ENCODE measurements at regions not wholly inside any gene's neighbourhood (a gene's known extent, or its start where the extent isn't known, plus 50 kb on each side); places are given as distances from the start of the nearest gene placed in this dataset.

GRCh38 chr5:87572611-87573010 lies 159.9 kb upstream of the CCNH start:
- CTCF ChIA-PET = no interaction called here
- no peaks in the 10 kb centered on the region for H3K27me3 ChIP-seq (replicated peaks in 2 of 5; ENCODE audit: control insufficient read depth in 4 of 5, insufficient read depth in 5 of 5, low read length in 4 of 5)
- no peaks in the 10 kb centered on the region for H3K9me3 ChIP-seq (ENCODE audit: control extremely low read depth in 1 of 5, control insufficient read depth in 4 of 5, insufficient read depth in 2 of 5, low read depth in 1 of 5, low read length in 4 of 5)
- H3K4me1 ChIP-seq (ENCODE audit: control extremely low read depth in 1 of 4, control insufficient read depth in 4 of 4, insufficient read depth in 4 of 4, low read length in 3 of 4) = no peaks in the 10 kb centered on the region
- no peak for DNase-seq
- no peaks in the 10 kb centered on the region for H3K36me3 ChIP-seq (ENCODE audit: control insufficient read depth in 4 of 4, insufficient read depth in 4 of 4, low read length in 3 of 4)
- H3K27ac ChIP-seq (ENCODE audit: insufficient read depth in 1 of 2, low read depth in 1 of 2, low read length in 2 of 2, poor library complexity in 1 of 2, severe bottlenecking in 2 of 2) = no peak overlapping the region
- H3K4me3 ChIP-seq (ENCODE audit: control insufficient read depth in 1 of 7, extremely low read depth in 1 of 7, insufficient read depth in 4 of 7, low read depth in 2 of 7, low read length in 6 of 7) = no peak overlapping the region
- 100% methylated on average over 1 of the region's 8 CpGs for WGBS (ENCODE audit: insufficient coverage)
- POLR2A ChIA-PET = no interaction called here

GRCh38 chr5:87572090-87572489 lies 159.4 kb upstream of the CCNH start:
- 88% methylated on average over 1 of the region's 2 CpGs for WGBS (ENCODE audit: insufficient coverage)

GRCh38 chr5:87570366-87570765 lies 157.6 kb upstream of the CCNH start:
- no peak overlapping the region for H3K27ac ChIP-seq (ENCODE audit: insufficient read depth in 1 of 2, low read depth in 1 of 2, low read length in 2 of 2, poor library complexity in 1 of 2, severe bottlenecking in 2 of 2)
- no peaks in the 10 kb centered on the region for H3K4me1 ChIP-seq (ENCODE audit: control extremely low read depth in 1 of 4, control insufficient read depth in 4 of 4, insufficient read depth in 4 of 4, low read length in 3 of 4)
- no peaks in the 10 kb centered on the region for H3K27me3 ChIP-seq (replicated peaks in 2 of 5; ENCODE audit: control insufficient read depth in 4 of 5, insufficient read depth in 5 of 5, low read length in 4 of 5)
- no peak for DNase-seq
- no CpG with 5 or more reads among the region's 1 CpG for WGBS (ENCODE audit: insufficient coverage)
- ChIA-PET CTCF (no interaction called here), POLR2A (no interaction called here)
- no peaks in the 10 kb centered on the region for H3K9me3 ChIP-seq (ENCODE audit: control extremely low read depth in 1 of 5, control insufficient read depth in 4 of 5, insufficient read depth in 2 of 5, low read depth in 1 of 5, low read length in 4 of 5)
- no peak overlapping the region for H3K4me3 ChIP-seq (ENCODE audit: control insufficient read depth in 1 of 7, extremely low read depth in 1 of 7, insufficient read depth in 4 of 7, low read depth in 2 of 7, low read length in 6 of 7)
- H3K36me3 ChIP-seq (ENCODE audit: control insufficient read depth in 4 of 4, insufficient read depth in 4 of 4, low read length in 3 of 4) = no peaks in the 10 kb centered on the region

More at GRCh38 chr5:87572090-87572489, 159.4 kb upstream of the CCNH start:
- Histone ChIP-seq H3K4me3 (ENCODE audit: control insufficient read depth in 1 of 7, extremely low read depth in 1 of 7, insufficient read depth in 4 of 7, low read depth in 2 of 7, low read length in 6 of 7) (no peak overlapping the region), H3K4me1 (ENCODE audit: control extremely low read depth in 1 of 4, control insufficient read depth in 4 of 4, insufficient read depth in 4 of 4, low read length in 3 of 4) (no peaks in the 10 kb centered on the region), H3K27me3 (replicated peaks in 2 of 5; ENCODE audit: control insufficient read depth in 4 of 5, insufficient read depth in 5 of 5, low read length in 4 of 5) (no peaks in the 10 kb centered on the region), H3K36me3 (ENCODE audit: control insufficient read depth in 4 of 4, insufficient read depth in 4 of 4, low read length in 3 of 4) (no peaks in the 10 kb centered on the region), H3K27ac (ENCODE audit: insufficient read depth in 1 of 2, low read depth in 1 of 2, low read length in 2 of 2, poor library complexity in 1 of 2, severe bottlenecking in 2 of 2) (no peak overlapping the region), H3K9me3 (ENCODE audit: control extremely low read depth in 1 of 5, control insufficient read depth in 4 of 5, insufficient read depth in 2 of 5, low read depth in 1 of 5, low read length in 4 of 5) (no peaks in the 10 kb centered on the region)
- ChIA-PET POLR2A (no interaction called here), CTCF (no interaction called here)
- DNase-seq = no peak

GRCh38 chr5:87562068-87562467 lies 149.3 kb upstream of the CCNH start:
- ChIA-PET CTCF (interaction anchor here (1.0 kb wide), 1 partner anchor 10 kb away, joined by 3 read pairs; no protein-coding TSS in a partner anchor), POLR2A (no interaction called here)
- H3K4me3 ChIP-seq (ENCODE audit: control insufficient read depth in 1 of 7, extremely low read depth in 1 of 7, insufficient read depth in 4 of 7, low read depth in 2 of 7, low read length in 6 of 7) = no peak overlapping the region

GRCh38 chr5:87560528-87560927 lies 147.8 kb upstream of the CCNH start:
- Histone ChIP-seq H3K9me3 (ENCODE audit: control extremely low read depth in 1 of 5, control insufficient read depth in 4 of 5, insufficient read depth in 2 of 5, low read depth in 1 of 5, low read length in 4 of 5) (no peaks in the 10 kb centered on the region), H3K4me1 (ENCODE audit: control extremely low read depth in 1 of 4, control insufficient read depth in 4 of 4, insufficient read depth in 4 of 4, low read length in 3 of 4) (no peaks in the 10 kb centered on the region), H3K27ac (ENCODE audit: insufficient read depth in 1 of 2, low read depth in 1 of 2, low read length in 2 of 2, poor library complexity in 1 of 2, severe bottlenecking in 2 of 2) (no peak overlapping the region), H3K36me3 (ENCODE audit: control insufficient read depth in 4 of 4, insufficient read depth in 4 of 4, low read length in 3 of 4) (no peaks in the 10 kb centered on the region), H3K4me3 (ENCODE audit: control insufficient read depth in 1 of 7, extremely low read depth in 1 of 7, insufficient read depth in 4 of 7, low read depth in 2 of 7, low read length in 6 of 7) (no peak overlapping the region), H3K27me3 (replicated peaks in 2 of 5; ENCODE audit: control insufficient read depth in 4 of 5, insufficient read depth in 5 of 5, low read length in 4 of 5) (no peaks in the 10 kb centered on the region)
- 90% methylated on average over 2 of the region's 2 CpGs for WGBS (ENCODE audit: insufficient coverage)
- ChIA-PET POLR2A (no interaction called here), CTCF (no interaction called here)
- DNase-seq = no peak

More at GRCh38 chr5:87562068-87562467, 149.3 kb upstream of the CCNH start:
- H3K4me1 ChIP-seq (ENCODE audit: control extremely low read depth in 1 of 4, control insufficient read depth in 4 of 4, insufficient read depth in 4 of 4, low read length in 3 of 4) = no peaks in the 10 kb centered on the region
- H3K9me3 ChIP-seq (ENCODE audit: control extremely low read depth in 1 of 5, control insufficient read depth in 4 of 5, insufficient read depth in 2 of 5, low read depth in 1 of 5, low read length in 4 of 5) = no peaks in the 10 kb centered on the region
- WGBS (ENCODE audit: insufficient coverage) = no CpG with 5 or more reads among the region's 1 CpG
- H3K36me3 ChIP-seq (ENCODE audit: control insufficient read depth in 4 of 4, insufficient read depth in 4 of 4, low read length in 3 of 4) = no peaks in the 10 kb centered on the region
- H3K27ac ChIP-seq (ENCODE audit: insufficient read depth in 1 of 2, low read depth in 1 of 2, low read length in 2 of 2, poor library complexity in 1 of 2, severe bottlenecking in 2 of 2) = no peak overlapping the region
- no peak for DNase-seq
- no peaks in the 10 kb centered on the region for H3K27me3 ChIP-seq (replicated peaks in 2 of 5; ENCODE audit: control insufficient read depth in 4 of 5, insufficient read depth in 5 of 5, low read length in 4 of 5)

- no peaks in the 10 kb centered on the region for H3K27me3 ChIP-seq (replicated peaks in 2 of 5; ENCODE audit: control insufficient read depth in 4 of 5, insufficient read depth in 5 of 5, low read length in 4 of 5)
- H3K27ac ChIP-seq (ENCODE audit: insufficient read depth in 1 of 2, low read depth in 1 of 2, low read length in 2 of 2, poor library complexity in 1 of 2, severe bottlenecking in 2 of 2) = no peak overlapping the region
- H3K9me3 ChIP-seq (ENCODE audit: control extremely low read depth in 1 of 5, control insufficient read depth in 4 of 5, insufficient read depth in 2 of 5, low read depth in 1 of 5, low read length in 4 of 5) = peaks cover 0 to 5% (median 2%) of the 10 kb centered on the region in 5 experiments
- CTCF ChIA-PET = interaction anchor here (0.8 kb wide), 1 partner anchor 10 kb away, joined by 3 read pairs; no protein-coding TSS in a partner anchor
- no peak for DNase-seq
- POLR2A ChIA-PET = no interaction called here
- WGBS (ENCODE audit: insufficient coverage) = no CpG with 5 or more reads among the region's 1 CpG
- H3K4me3 ChIP-seq (ENCODE audit: control insufficient read depth in 1 of 7, extremely low read depth in 1 of 7, insufficient read depth in 4 of 7, low read depth in 2 of 7, low read length in 6 of 7) = no peak overlapping the region
- H3K4me1 ChIP-seq (ENCODE audit: control extremely low read depth in 1 of 4, control insufficient read depth in 4 of 4, insufficient read depth in 4 of 4, low read length in 3 of 4) = no peaks in the 10 kb centered on the region
- no peaks in the 10 kb centered on the region for H3K36me3 ChIP-seq (ENCODE audit: control insufficient read depth in 4 of 4, insufficient read depth in 4 of 4, low read length in 3 of 4)
Observed at GRCh38 chr5:87551911-87552310, 139.2 kb upstream of the CCNH start.

- Histone ChIP-seq H3K27me3 (replicated peaks in 2 of 5; ENCODE audit: control insufficient read depth in 4 of 5, insufficient read depth in 5 of 5, low read length in 4 of 5) (no peaks in the 10 kb centered on the region), H3K4me1 (ENCODE audit: control extremely low read depth in 1 of 4, control insufficient read depth in 4 of 4, insufficient read depth in 4 of 4, low read length in 3 of 4) (no peaks in the 10 kb centered on the region), H3K4me3 (ENCODE audit: control insufficient read depth in 1 of 7, extremely low read depth in 1 of 7, insufficient read depth in 4 of 7, low read depth in 2 of 7, low read length in 6 of 7) (no peak overlapping the region), H3K9me3 (ENCODE audit: control extremely low read depth in 1 of 5, control insufficient read depth in 4 of 5, insufficient read depth in 2 of 5, low read depth in 1 of 5, low read length in 4 of 5) (no peaks in the 10 kb centered on the region), H3K36me3 (ENCODE audit: control insufficient read depth in 4 of 4, insufficient read depth in 4 of 4, low read length in 3 of 4) (no peaks in the 10 kb centered on the region), H3K27ac (ENCODE audit: insufficient read depth in 1 of 2, low read depth in 1 of 2, low read length in 2 of 2, poor library complexity in 1 of 2, severe bottlenecking in 2 of 2) (no peak overlapping the region)
- no CpG with 5 or more reads among the region's 5 CpGs for WGBS (ENCODE audit: insufficient coverage)
- ChIA-PET CTCF (no interaction called here), POLR2A (no interaction called here)
- no peak for DNase-seq
Observed at GRCh38 chr5:87541676-87542075, 128.9 kb upstream of the CCNH start.

All from common myeloid progenitor, CD34-positive (primary cell).